ENCODE measurements at regions not wholly inside any gene's neighbourhood (a gene's known extent, or its start where the extent isn't known, plus 50 kb on each side); places are given as distances from the start of the nearest gene placed in this dataset.

- TF ChIP-seq CTCF (IDR thresholded peaks at IDR 0.05): no peak
- TF ChIP-seq POLR2A (IDR thresholded peaks at IDR 0.05): no peak
Observed at GRCh38 chr21:18970416-18970815, 566.8 kb upstream of the TMPRSS15 start.
